SKM-1 treated with dmso at 0.1 percent for 144 hours (cell line): ENCODE measurements at regions not wholly inside any gene's neighbourhood (a gene's known extent, or its start where the extent isn't known, plus 50 kb on each side); places are given as distances from the start of the nearest gene placed in this dataset.
"Not testable (repeated sequence)": the region's sequence is repeated elsewhere in the genome, so short reads cannot be mapped to it uniquely, and the experiment has no call there.

Source experiments
- DNase-seq: peaks from one replicate; lab custom pipeline; 2025; ENCODE audit not compliant: unreplicated experiment; lab: John Stamatoyannopoulos, UW

- DNase-seq: no peak
These were observed 813.9 kb upstream of the SORCS1 start for GRCh38 chr10:107978455-107978854.

GRCh38 chr10:107971973-107972372 is 807.5 kb upstream of the SORCS1 start:
- no peak for DNase-seq

GRCh38 chr10:107971411-107971810 is 806.9 kb upstream of the SORCS1 start:
- no peak for DNase-seq

GRCh38 chr10:107970512-107970911 is 806.0 kb upstream of the SORCS1 start:
- DNase-seq: no peak

GRCh38 chr10:107969936-107970335 is 805.4 kb upstream of the SORCS1 start:
- DNase-seq: no peak

GRCh38 chr10:107966826-107967225 is 802.3 kb upstream of the SORCS1 start:
- DNase-seq: no peak

- no peak for DNase-seq
These were observed 788.4 kb upstream of the SORCS1 start for GRCh38 chr10:107952649-107953556.

- not testable (repeated sequence) for DNase-seq
These were observed 786.0 kb upstream of the SORCS1 start for GRCh38 chr10:107950411-107951062.

GRCh38 chr10:107942826-107943225 is 778.3 kb upstream of the SORCS1 start:
- DNase-seq: no peak

GRCh38 chr10:107933076-107933475 is 768.6 kb upstream of the SORCS1 start:
- no peak for DNase-seq

- no peak for DNase-seq
These were observed 767.3 kb upstream of the SORCS1 start for GRCh38 chr10:107931808-107932207.

- no peak for DNase-seq
These were observed 765.5 kb upstream of the SORCS1 start for GRCh38 chr10:107930037-107930436.

GRCh38 chr10:107924458-107924857 is 760.0 kb upstream of the SORCS1 start:
- no peak for DNase-seq

- DNase-seq: no peak
These were observed 755.2 kb upstream of the SORCS1 start for GRCh38 chr10:107919626-107920235.

GRCh38 chr10:107918171-107918570 is 753.7 kb upstream of the SORCS1 start:
- DNase-seq: no peak

- DNase-seq: no peak
These were observed 750.7 kb upstream of the SORCS1 start for GRCh38 chr10:107915215-107915610.

- DNase-seq: no peak
These were observed 750.1 kb upstream of the SORCS1 start for GRCh38 chr10:107914450-107915214.

- no peak for DNase-seq
These were observed 749.1 kb upstream of the SORCS1 start for GRCh38 chr10:107913317-107914294.

GRCh38 chr10:107901076-107901475 is 736.6 kb upstream of the SORCS1 start:
- no peak for DNase-seq

GRCh38 chr10:107900131-107900530 is 735.6 kb upstream of the SORCS1 start:
- no peak for DNase-seq
